ENCODE measurements at regions not wholly inside any gene's neighbourhood (a gene's known extent, or its start where the extent isn't known, plus 50 kb on each side); places are given as distances from the start of the nearest gene placed in this dataset.

- Mint-ChIP-seq H3K27me3 (ENCODE audit: low read depth) (no peaks in the 10 kb centered on the region), H3K4me1 (peaks cover 16% of the 10 kb centered on the region), H3K9me3 (peaks cover 4% of the 10 kb centered on the region), H3K27ac (ENCODE audit: unreplicated experiment) (no peak overlapping the region), H3K36me3 (ENCODE audit: low read depth) (no peaks in the 10 kb centered on the region), H3K4me3 (no peak overlapping the region)
- no peak for DNase-seq (ENCODE audit: low read depth, low spot score)
- TF ChIP-seq, protein P1, sequence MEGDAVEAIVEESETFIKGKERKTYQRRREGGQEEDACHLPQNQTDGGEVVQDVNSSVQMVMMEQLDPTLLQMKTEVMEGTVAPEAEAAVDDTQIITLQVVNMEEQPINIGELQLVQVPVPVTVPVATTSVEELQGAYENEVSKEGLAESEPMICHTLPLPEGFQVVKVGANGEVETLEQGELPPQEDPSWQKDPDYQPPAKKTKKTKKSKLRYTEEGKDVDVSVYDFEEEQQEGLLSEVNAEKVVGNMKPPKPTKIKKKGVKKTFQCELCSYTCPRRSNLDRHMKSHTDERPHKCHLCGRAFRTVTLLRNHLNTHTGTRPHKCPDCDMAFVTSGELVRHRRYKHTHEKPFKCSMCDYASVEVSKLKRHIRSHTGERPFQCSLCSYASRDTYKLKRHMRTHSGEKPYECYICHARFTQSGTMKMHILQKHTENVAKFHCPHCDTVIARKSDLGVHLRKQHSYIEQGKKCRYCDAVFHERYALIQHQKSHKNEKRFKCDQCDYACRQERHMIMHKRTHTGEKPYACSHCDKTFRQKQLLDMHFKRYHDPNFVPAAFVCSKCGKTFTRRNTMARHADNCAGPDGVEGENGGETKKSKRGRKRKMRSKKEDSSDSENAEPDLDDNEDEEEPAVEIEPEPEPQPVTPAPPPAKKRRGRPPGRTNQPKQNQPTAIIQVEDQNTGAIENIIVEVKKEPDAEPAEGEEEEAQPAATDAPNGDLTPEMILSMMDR (conservative IDR thresholded peaks at IDR 0.05): no peak
Measured at GRCh38 chr14:48936362-48936761, 649.8 kb downstream of the RPS29 start.

- H3K27me3 Mint-ChIP-seq (ENCODE audit: low read depth): no peaks in the 10 kb centered on the region
- DNase-seq (ENCODE audit: low read depth, low spot score): no peak
- no peak overlapping the region for H3K4me3 Mint-ChIP-seq
- TF ChIP-seq, protein P1 (conservative IDR thresholded peaks at IDR 0.05): no peak
- H3K9me3 Mint-ChIP-seq: no peaks in the 10 kb centered on the region
- H3K27ac Mint-ChIP-seq (ENCODE audit: unreplicated experiment): no peak overlapping the region
- H3K36me3 Mint-ChIP-seq (ENCODE audit: low read depth): no peaks in the 10 kb centered on the region
- no peaks in the 10 kb centered on the region for H3K4me1 Mint-ChIP-seq
Measured at GRCh38 chr14:48925184-48925583, 661.0 kb downstream of the RPS29 start.

DNA sequence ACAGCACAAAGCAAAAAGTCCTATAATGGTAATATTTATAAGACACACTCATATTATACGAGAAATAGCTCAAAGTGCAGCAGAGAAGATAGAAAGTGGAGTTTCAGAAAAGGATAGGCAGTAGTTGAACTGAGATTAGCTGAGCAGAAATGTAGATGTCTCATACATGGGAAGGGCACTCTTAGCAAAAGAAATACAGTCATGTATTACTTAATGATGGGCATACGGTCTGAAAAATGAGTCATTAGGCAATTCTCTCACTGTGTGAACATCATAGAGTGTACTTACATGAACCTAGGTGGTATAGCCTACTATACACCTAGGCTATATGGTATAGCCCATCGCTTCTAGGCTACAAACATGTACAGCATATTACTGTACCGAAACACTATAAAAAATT, 671.3 kb downstream of the RPS29 start:
- H3K27me3 Mint-ChIP-seq (ENCODE audit: low read depth): no peaks in the 10 kb centered on the region
- H3K9me3 Mint-ChIP-seq: peaks cover 11% of the 10 kb centered on the region
- H3K36me3 Mint-ChIP-seq (ENCODE audit: low read depth): peaks cover 3% of the 10 kb centered on the region
- H3K27ac Mint-ChIP-seq (ENCODE audit: unreplicated experiment): no peak overlapping the region
- H3K4me1 Mint-ChIP-seq: no peaks in the 10 kb centered on the region
- no peak for DNase-seq (ENCODE audit: low read depth, low spot score)
- TF ChIP-seq, protein P1 (conservative IDR thresholded peaks at IDR 0.05): no peak
- H3K4me3 Mint-ChIP-seq: no peak overlapping the region

GRCh38 chr14:48914382-48914781, 671.8 kb downstream of the RPS29 start:
- no peaks in the 10 kb centered on the region for H3K4me1 Mint-ChIP-seq
- no peak overlapping the region for H3K27ac Mint-ChIP-seq (ENCODE audit: unreplicated experiment)
- no peak overlapping the region for H3K4me3 Mint-ChIP-seq
- TF ChIP-seq, protein P1 (conservative IDR thresholded peaks at IDR 0.05): no peak
- no peak for DNase-seq (ENCODE audit: low read depth, low spot score)
- peaks cover 11% of the 10 kb centered on the region for H3K9me3 Mint-ChIP-seq
- H3K36me3 Mint-ChIP-seq (ENCODE audit: low read depth): peaks cover 3% of the 10 kb centered on the region
- no peaks in the 10 kb centered on the region for H3K27me3 Mint-ChIP-seq (ENCODE audit: low read depth)

GRCh38 chr14:48900565-48900964, 685.6 kb downstream of the RPS29 start:
- no peak for DNase-seq (ENCODE audit: low read depth, low spot score)
- TF ChIP-seq, protein P1 (conservative IDR thresholded peaks at IDR 0.05): no peak
- Mint-ChIP-seq H3K4me1 (no peaks in the 10 kb centered on the region), H3K9me3 (no peaks in the 10 kb centered on the region), H3K27me3 (ENCODE audit: low read depth) (no peaks in the 10 kb centered on the region), H3K27ac (ENCODE audit: unreplicated experiment) (no peak overlapping the region), H3K4me3 (no peak overlapping the region), H3K36me3 (ENCODE audit: low read depth) (no peaks in the 10 kb centered on the region)

GRCh38 chr14:48890333-48890732, 695.8 kb downstream of the RPS29 start:
- Mint-ChIP-seq H3K27ac (ENCODE audit: unreplicated experiment) (no peak overlapping the region), H3K4me3 (no peak overlapping the region), H3K9me3 (no peaks in the 10 kb centered on the region), H3K27me3 (ENCODE audit: low read depth) (no peaks in the 10 kb centered on the region), H3K4me1 (no peaks in the 10 kb centered on the region), H3K36me3 (ENCODE audit: low read depth) (no peaks in the 10 kb centered on the region)
- TF ChIP-seq, protein P1 (conservative IDR thresholded peaks at IDR 0.05): no peak
- no peak for DNase-seq (ENCODE audit: low read depth, low spot score)
